ENCODE measurements at regions not wholly inside any gene's neighbourhood (a gene's known extent, or its start where the extent isn't known, plus 50 kb on each side); places are given as distances from the start of the nearest gene placed in this dataset.

- ChIA-PET CTCF (no interaction called here), POLR2A (no interaction called here)
- DNase-seq (no peak), ATAC-seq (ENCODE audit: poor library complexity) (no peak)
- H3K36me3 Mint-ChIP-seq (ENCODE audit: low read depth): no peaks in the 10 kb centered on the region
- H3K27ac Mint-ChIP-seq: no peak overlapping the region
- Histone ChIP-seq H3K4me1 (ENCODE audit: insufficient read depth, low read length) (no peaks in the 10 kb centered on the region), H3K27me3 (ENCODE audit: control insufficient read depth in 1 of 2, insufficient read depth in 2 of 2, low read length in 2 of 2) (peaks cover 0 to 2% of the 10 kb centered on the region in 2 experiments), H3K9me3 (ENCODE audit: control insufficient read depth in 1 of 2, insufficient read depth in 1 of 2, low read length in 2 of 2) (no peaks in the 10 kb centered on the region), H3K27ac (ENCODE audit: low read depth in 1 of 2, low read length in 2 of 2) (no peak overlapping the region), H3K36me3 (ENCODE audit: insufficient read depth, low read length) (no peaks in the 10 kb centered on the region), H3K4me3 (ENCODE audit: low read length) (no peak overlapping the region)
- no peak overlapping the region for H3K4me3 Mint-ChIP-seq
- TF ChIP-seq, protein P1, sequence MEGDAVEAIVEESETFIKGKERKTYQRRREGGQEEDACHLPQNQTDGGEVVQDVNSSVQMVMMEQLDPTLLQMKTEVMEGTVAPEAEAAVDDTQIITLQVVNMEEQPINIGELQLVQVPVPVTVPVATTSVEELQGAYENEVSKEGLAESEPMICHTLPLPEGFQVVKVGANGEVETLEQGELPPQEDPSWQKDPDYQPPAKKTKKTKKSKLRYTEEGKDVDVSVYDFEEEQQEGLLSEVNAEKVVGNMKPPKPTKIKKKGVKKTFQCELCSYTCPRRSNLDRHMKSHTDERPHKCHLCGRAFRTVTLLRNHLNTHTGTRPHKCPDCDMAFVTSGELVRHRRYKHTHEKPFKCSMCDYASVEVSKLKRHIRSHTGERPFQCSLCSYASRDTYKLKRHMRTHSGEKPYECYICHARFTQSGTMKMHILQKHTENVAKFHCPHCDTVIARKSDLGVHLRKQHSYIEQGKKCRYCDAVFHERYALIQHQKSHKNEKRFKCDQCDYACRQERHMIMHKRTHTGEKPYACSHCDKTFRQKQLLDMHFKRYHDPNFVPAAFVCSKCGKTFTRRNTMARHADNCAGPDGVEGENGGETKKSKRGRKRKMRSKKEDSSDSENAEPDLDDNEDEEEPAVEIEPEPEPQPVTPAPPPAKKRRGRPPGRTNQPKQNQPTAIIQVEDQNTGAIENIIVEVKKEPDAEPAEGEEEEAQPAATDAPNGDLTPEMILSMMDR (IDR thresholded peaks at IDR 0.05): no peak
- H3K9me3 Mint-ChIP-seq: no peaks in the 10 kb centered on the region
- intact Hi-C loops (cut with DNase I, micrococcal nuclease): no loop called here
- H3K4me1 Mint-ChIP-seq (ENCODE audit: low read depth): no peaks in the 10 kb centered on the region
- peaks cover 9% of the 10 kb centered on the region for H3K27me3 Mint-ChIP-seq
Observed at GRCh38 chr6:132128424-132128823, 177.3 kb upstream of the CCN2 start.

- Mint-ChIP-seq H3K27me3 (peaks cover 4% of the 10 kb centered on the region), H3K9me3 (no peaks in the 10 kb centered on the region), H3K36me3 (ENCODE audit: low read depth) (no peaks in the 10 kb centered on the region), H3K4me3 (no peak overlapping the region), H3K27ac (no peak overlapping the region), H3K4me1 (ENCODE audit: low read depth) (no peaks in the 10 kb centered on the region)
- Histone ChIP-seq H3K4me3 (ENCODE audit: low read length) (no peak overlapping the region), H3K36me3 (ENCODE audit: insufficient read depth, low read length) (no peaks in the 10 kb centered on the region), H3K9me3 (ENCODE audit: control insufficient read depth in 1 of 2, insufficient read depth in 1 of 2, low read length in 2 of 2) (no peaks in the 10 kb centered on the region), H3K4me1 (ENCODE audit: insufficient read depth, low read length) (no peaks in the 10 kb centered on the region), H3K27ac (ENCODE audit: low read depth in 1 of 2, low read length in 2 of 2) (no peak overlapping the region), H3K27me3 (ENCODE audit: control insufficient read depth in 1 of 2, insufficient read depth in 2 of 2, low read length in 2 of 2) (peaks cover 0 to 2% of the 10 kb centered on the region in 2 experiments)
- ATAC-seq (ENCODE audit: poor library complexity) (no peak), DNase-seq (no peak)
- intact Hi-C loops (cut with DNase I, micrococcal nuclease): no loop called here
- ChIA-PET POLR2A (no interaction called here), CTCF (no interaction called here)
- TF ChIP-seq, protein P1 (IDR thresholded peaks at IDR 0.05): no peak
Observed at GRCh38 chr6:132126150-132126549, 175.0 kb upstream of the CCN2 start.

GRCh38 chr6:132122871-132123270 is 171.7 kb upstream of the CCN2 start:
- Mint-ChIP-seq H3K4me1 (ENCODE audit: low read depth) (no peaks in the 10 kb centered on the region), H3K27ac (no peak overlapping the region), H3K9me3 (no peaks in the 10 kb centered on the region), H3K27me3 (peaks cover 2% of the 10 kb centered on the region), H3K4me3 (no peak overlapping the region), H3K36me3 (ENCODE audit: low read depth) (no peaks in the 10 kb centered on the region)
- TF ChIP-seq, protein P1 (IDR thresholded peaks at IDR 0.05): no peak
- no peaks in the 10 kb centered on the region for H3K9me3 ChIP-seq (ENCODE audit: control insufficient read depth in 1 of 2, insufficient read depth in 1 of 2, low read length in 2 of 2)
- no peaks in the 10 kb centered on the region for H3K36me3 ChIP-seq (ENCODE audit: insufficient read depth, low read length)
- POLR2A ChIA-PET: no interaction called here
- ATAC-seq (ENCODE audit: poor library complexity): no peak
- H3K4me3 ChIP-seq (ENCODE audit: low read length): no peak overlapping the region
- H3K27ac ChIP-seq (ENCODE audit: low read depth in 1 of 2, low read length in 2 of 2): no peak overlapping the region
- H3K4me1 ChIP-seq (ENCODE audit: insufficient read depth, low read length): no peaks in the 10 kb centered on the region
- intact Hi-C loops (cut with DNase I, micrococcal nuclease): no loop called here
- CTCF ChIA-PET: no interaction called here
- no peak for DNase-seq
- H3K27me3 ChIP-seq (ENCODE audit: control insufficient read depth in 1 of 2, insufficient read depth in 2 of 2, low read length in 2 of 2): peaks cover 0 to 2% of the 10 kb centered on the region in 2 experiments
